CD4-positive, alpha-beta T cell (primary cell): ENCODE measurements at regions not wholly inside any gene's neighbourhood (a gene's known extent, or its start where the extent isn't known, plus 50 kb on each side); places are given as distances from the start of the nearest gene placed in this dataset.
"Not testable (repeated sequence)": the region's sequence is repeated elsewhere in the genome, so short reads cannot be mapped to it uniquely, and the experiment has no call there.

Experiments used
- ATAC-seq: fragments of 200-7000 bp; cut with Tn5 transposase; one replicate; pipeline ENCODE4 v1.10.0; 2022; ENCODE audit warnings: mild to moderate bottlenecking; ENCODE audit not compliant: poor library complexity
- CTCF ChIA-PET: fragments of 350-600 bp; sonication (Branson Sonifier 250); formaldehyde crosslinking; loops from one replicate; lab custom pipeline; 2021; ENCODE audit warnings: antibody characterized with exemption, inconsistent platforms; lab: Charles Lee
- POLR2A ChIA-PET: fragments of 350-600 bp; sonication (Branson Sonifier 250); formaldehyde crosslinking; loops from one replicate; lab custom pipeline; 2021; ENCODE audit warnings: antibody characterized with exemption, inconsistent platforms; lab: Charles Lee
- DNase-seq, 14 experiments: peaks; one replicate each; pipeline ENCODE4 v3.0.0-alpha.2; 2013 to 2020; ENCODE audit warnings: mixed read lengths in 2 of 14
- H3K27ac ChIP-seq, 2 donors: one replicate each; pipeline versions ENCODE4 v1.5.1 to v1.7.0; 2013; ENCODE audit warnings: low read length in 2 of 2, low read depth in 1 of 2, mild to moderate bottlenecking in 1 of 2
- H3K27me3 ChIP-seq, 2 experiments: 1 replicate in 1 of 2; 2 replicates in 1 of 2; pipeline versions ENCODE4 v1.6.1 to v1.7.0; 2013; ENCODE audit warnings: low read length in 2 of 2, control low read depth in 1 of 2, mild to moderate bottlenecking in 1 of 2, moderate library complexity in 1 of 2; ENCODE audit not compliant: insufficient read depth in 2 of 2, control insufficient read depth in 1 of 2
- H3K36me3 ChIP-seq: one replicate; pipeline ENCODE4 v1.6.1; 2013; ENCODE audit warnings: low read length, control low read depth; ENCODE audit not compliant: insufficient read depth
- H3K4me1 ChIP-seq: one replicate; pipeline ENCODE4 v1.6.1; 2013; ENCODE audit warnings: low read length, control low read depth; ENCODE audit not compliant: insufficient read depth
- H3K4me3 ChIP-seq: one replicate; pipeline ENCODE4 v1.5.1; 2013; ENCODE audit warnings: mild to moderate bottlenecking, low read length, moderate library complexity
- H3K9me3 ChIP-seq, 2 experiments: 1 replicate in 1 of 2; 2 replicates in 1 of 2; pipeline versions ENCODE4 v1.6.1 to v1.7.0; 2013; ENCODE audit warnings: low read length in 2 of 2, mild to moderate bottlenecking in 2 of 2, control low read depth in 1 of 2, moderate library complexity in 1 of 2; ENCODE audit not compliant: control insufficient read depth in 1 of 2, insufficient read depth in 1 of 2
- H3K27ac Mint-ChIP-seq: one replicate; pipeline ENCODE4 v1.8.0; 2020; ENCODE audit warnings: mixed read lengths
- H3K27me3 Mint-ChIP-seq: one replicate; pipeline ENCODE4 v1.8.0; 2021; ENCODE audit warnings: mixed read lengths
- H3K36me3 Mint-ChIP-seq: one replicate; pipeline ENCODE4 v1.8.0; 2021; ENCODE audit warnings: low read depth, mixed read lengths
- H3K4me1 Mint-ChIP-seq: one replicate; pipeline ENCODE4 v1.8.0; 2021; ENCODE audit warnings: low read depth, mixed read lengths
- H3K4me3 Mint-ChIP-seq: one replicate; pipeline ENCODE4 v1.8.0; 2020; ENCODE audit warnings: mild to moderate bottlenecking, mixed read lengths
- H3K9me3 Mint-ChIP-seq: one replicate; pipeline ENCODE4 v1.8.0; 2020; ENCODE audit warnings: mixed read lengths
- intact Hi-C, 2 experiments: fragments of 100-400 bp; cut with DNase I in 1 of 2; cut with micrococcal nuclease in 1 of 2; formaldehyde crosslinking; loops; one replicate each; pipeline versions ENCODE4 v1.15.1 to v1.9.0; 2023 to 2025; cut with DNase I, micrococcal nuclease
- TF ChIP-seq, protein P1 (sequence below): fragments of 200-600 bp; IDR thresholded peaks from one replicate; pipeline ENCODE4 v1.8.0; 2022; ENCODE audit warnings: antibody characterized with exemption, mild to moderate bottlenecking

GRCh38 chr6:27016689-27017088, 230.8 kb upstream of the PRSS16 start:
- POLR2A ChIA-PET, result no interaction called here
- CTCF ChIA-PET, result no interaction called here
- Histone ChIP-seq H3K27me3 (peaks cover 0 to 8% of the 10 kb centered on the region in 2 experiments), H3K27ac (no peak overlapping the region), H3K9me3 (peaks cover 8 to 12% of the 10 kb centered on the region in 2 experiments), H3K4me1 (peaks cover 14% of the 10 kb centered on the region), H3K36me3 (no peaks in the 10 kb centered on the region), H3K4me3 (no peak overlapping the region)
- no peak for ATAC-seq
- H3K27me3 Mint-ChIP-seq, result peaks cover 26% of the 10 kb centered on the region
- H3K27ac Mint-ChIP-seq, result no peak overlapping the region
- no peak overlapping the region for H3K4me3 Mint-ChIP-seq
- intact Hi-C loops, result no loop called here
- H3K4me1 Mint-ChIP-seq, result peaks cover 6% of the 10 kb centered on the region
- no peaks in the 10 kb centered on the region for H3K36me3 Mint-ChIP-seq
- TF ChIP-seq, protein P1, sequence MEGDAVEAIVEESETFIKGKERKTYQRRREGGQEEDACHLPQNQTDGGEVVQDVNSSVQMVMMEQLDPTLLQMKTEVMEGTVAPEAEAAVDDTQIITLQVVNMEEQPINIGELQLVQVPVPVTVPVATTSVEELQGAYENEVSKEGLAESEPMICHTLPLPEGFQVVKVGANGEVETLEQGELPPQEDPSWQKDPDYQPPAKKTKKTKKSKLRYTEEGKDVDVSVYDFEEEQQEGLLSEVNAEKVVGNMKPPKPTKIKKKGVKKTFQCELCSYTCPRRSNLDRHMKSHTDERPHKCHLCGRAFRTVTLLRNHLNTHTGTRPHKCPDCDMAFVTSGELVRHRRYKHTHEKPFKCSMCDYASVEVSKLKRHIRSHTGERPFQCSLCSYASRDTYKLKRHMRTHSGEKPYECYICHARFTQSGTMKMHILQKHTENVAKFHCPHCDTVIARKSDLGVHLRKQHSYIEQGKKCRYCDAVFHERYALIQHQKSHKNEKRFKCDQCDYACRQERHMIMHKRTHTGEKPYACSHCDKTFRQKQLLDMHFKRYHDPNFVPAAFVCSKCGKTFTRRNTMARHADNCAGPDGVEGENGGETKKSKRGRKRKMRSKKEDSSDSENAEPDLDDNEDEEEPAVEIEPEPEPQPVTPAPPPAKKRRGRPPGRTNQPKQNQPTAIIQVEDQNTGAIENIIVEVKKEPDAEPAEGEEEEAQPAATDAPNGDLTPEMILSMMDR, result no peak
- no peak for DNase-seq
- peaks cover 3% of the 10 kb centered on the region for H3K9me3 Mint-ChIP-seq

GRCh38 chr6:27018401-27018800, 229.1 kb upstream of the PRSS16 start:
- H3K4me3 ChIP-seq, DNase-seq, intact Hi-C loops, H3K4me3 Mint-ChIP-seq, CTCF ChIA-PET, H3K9me3 Mint-ChIP-seq, H3K27ac ChIP-seq, H3K27ac Mint-ChIP-seq, H3K4me1 Mint-ChIP-seq, POLR2A ChIA-PET, H3K36me3 ChIP-seq, ATAC-seq, H3K36me3 Mint-ChIP-seq: not testable (repeated sequence)
- peaks cover 28% of the 10 kb centered on the region for H3K27me3 Mint-ChIP-seq
- peaks cover 14% of the 10 kb centered on the region for H3K4me1 ChIP-seq
- peaks cover 0 to 13% of the 10 kb centered on the region in 2 experiments for H3K27me3 ChIP-seq
- H3K9me3 ChIP-seq, result peaks cover 8 to 12% of the 10 kb centered on the region in 2 experiments

- H3K27ac Mint-ChIP-seq, result no peak overlapping the region
- peaks cover 8 to 12% of the 10 kb centered on the region in 2 experiments for H3K9me3 ChIP-seq
- no peaks in the 10 kb centered on the region for H3K36me3 Mint-ChIP-seq
- intact Hi-C loops, result no loop called here
- peaks cover 41% of the 10 kb centered on the region for H3K27me3 Mint-ChIP-seq
- H3K27ac ChIP-seq, result peak overlapping the region in 1 of 2 donors; percentile 32
- H3K27me3 ChIP-seq, result peaks cover 0 to 13% of the 10 kb centered on the region in 2 experiments
- TF ChIP-seq, protein P1, result no peak
- peak in 10 of 14 experiments; percentile 4 to 65 (median 35) for DNase-seq
- H3K4me1 ChIP-seq, result peaks cover 14% of the 10 kb centered on the region
- peak overlapping the region; percentile 73 for H3K4me3 Mint-ChIP-seq
- H3K36me3 ChIP-seq, result no peaks in the 10 kb centered on the region
- peak overlapping the region; percentile 68 for H3K4me3 ChIP-seq
- POLR2A ChIA-PET, result no interaction called here
- CTCF ChIA-PET, result no interaction called here
- H3K9me3 Mint-ChIP-seq, result peaks cover 3% of the 10 kb centered on the region
- no peak for ATAC-seq
- peaks cover 6% of the 10 kb centered on the region for H3K4me1 Mint-ChIP-seq
Measured at GRCh38 chr6:27019651-27020552, 227.6 kb upstream of the PRSS16 start.
